Sigmoid colon (tissue), 4 donors: ENCODE measurements at regions not wholly inside any gene's neighbourhood (a gene's known extent, or its start where the extent isn't known, plus 50 kb on each side); places are given as distances from the start of the nearest gene placed in this dataset.

Experiments
- EP300 ChIP-seq, 4 donors: sonication (generic); formaldehyde crosslinking; IDR thresholded peaks; one replicate each; pipeline ENCODE4 v1.6.1; 2017; ENCODE audit warnings: antibody characterized with exemption in 4 of 4
- POLR2A ChIP-seq, 2 donors: fragments of 450-650 bp; IDR thresholded peaks; one replicate each; pipeline ENCODE4 v1.6.1; 2016; ENCODE audit warnings: antibody characterized with exemption in 2 of 2, mild to moderate bottlenecking in 2 of 2, moderate library complexity in 2 of 2
- POLR2AphosphoS5 ChIP-seq, 4 donors: sonication (generic); formaldehyde crosslinking; IDR thresholded peaks; one replicate each; pipeline ENCODE4 v1.6.1; 2017; ENCODE audit warnings: antibody characterized with exemption in 4 of 4
- TF ChIP-seq, protein P1 (sequence below), 4 experiments: fragments of 450-650 bp in 3 of 4; fragments of 200-600 bp in 1 of 4; IDR thresholded peaks; one replicate each; pipeline ENCODE4 v1.5.1; 2016 to 2019; ENCODE audit warnings: antibody characterized with exemption in 4 of 4, mild to moderate bottlenecking in 3 of 4, moderate library complexity in 2 of 4

DNA sequence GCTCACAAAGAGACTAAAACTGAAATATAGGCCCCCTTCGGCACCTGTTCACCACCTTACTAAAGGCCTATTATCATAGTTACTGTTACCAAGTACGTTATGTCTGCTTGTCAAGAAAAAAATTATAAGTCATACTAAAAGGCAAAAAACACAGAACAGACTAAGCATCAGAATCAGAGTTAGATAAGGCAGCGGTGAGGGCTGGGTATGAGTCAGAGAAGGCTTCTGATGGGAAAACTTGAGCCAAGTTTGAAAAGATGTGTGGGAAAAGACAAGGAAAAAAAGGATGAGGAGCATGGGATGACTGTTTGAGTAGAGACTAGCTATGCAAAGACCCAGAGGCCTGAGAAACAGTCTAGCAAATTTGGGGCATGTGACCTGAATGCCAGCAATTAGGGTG is 387.2 kb upstream of the SGO1 start:
- TF ChIP-seq, protein P1, sequence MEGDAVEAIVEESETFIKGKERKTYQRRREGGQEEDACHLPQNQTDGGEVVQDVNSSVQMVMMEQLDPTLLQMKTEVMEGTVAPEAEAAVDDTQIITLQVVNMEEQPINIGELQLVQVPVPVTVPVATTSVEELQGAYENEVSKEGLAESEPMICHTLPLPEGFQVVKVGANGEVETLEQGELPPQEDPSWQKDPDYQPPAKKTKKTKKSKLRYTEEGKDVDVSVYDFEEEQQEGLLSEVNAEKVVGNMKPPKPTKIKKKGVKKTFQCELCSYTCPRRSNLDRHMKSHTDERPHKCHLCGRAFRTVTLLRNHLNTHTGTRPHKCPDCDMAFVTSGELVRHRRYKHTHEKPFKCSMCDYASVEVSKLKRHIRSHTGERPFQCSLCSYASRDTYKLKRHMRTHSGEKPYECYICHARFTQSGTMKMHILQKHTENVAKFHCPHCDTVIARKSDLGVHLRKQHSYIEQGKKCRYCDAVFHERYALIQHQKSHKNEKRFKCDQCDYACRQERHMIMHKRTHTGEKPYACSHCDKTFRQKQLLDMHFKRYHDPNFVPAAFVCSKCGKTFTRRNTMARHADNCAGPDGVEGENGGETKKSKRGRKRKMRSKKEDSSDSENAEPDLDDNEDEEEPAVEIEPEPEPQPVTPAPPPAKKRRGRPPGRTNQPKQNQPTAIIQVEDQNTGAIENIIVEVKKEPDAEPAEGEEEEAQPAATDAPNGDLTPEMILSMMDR (IDR thresholded peaks at IDR 0.05) = no peak
- TF ChIP-seq POLR2AphosphoS5 (IDR thresholded peaks at IDR 0.05) (no peak), POLR2A (IDR thresholded peaks at IDR 0.05) (no peak), EP300 (IDR thresholded peaks at IDR 0.05) (no peak)
